ENCODE measurements at regions not wholly inside any gene's neighbourhood (a gene's known extent, or its start where the extent isn't known, plus 50 kb on each side); places are given as distances from the start of the nearest gene placed in this dataset.

- intact Hi-C loops (cut with micrococcal nuclease): no loop called here
- Mint-ChIP-seq H3K27me3 (ENCODE audit: low read depth in 2 of 2) (no peaks in the 10 kb centered on the region), H3K36me3 (no peaks in the 10 kb centered on the region), H3K4me1 (no peaks in the 10 kb centered on the region), H3K27ac (no peak overlapping the region), H3K4me3 (no peak overlapping the region), H3K9me3 (peaks cover 5 to 6% of the 10 kb centered on the region in 2 donors)
- no peak for DNase-seq
- peaks cover 3% of the 10 kb centered on the region for H3K9me3 ChIP-seq (ENCODE audit: control insufficient read depth, insufficient read depth, low read length)
- H3K4me3 ChIP-seq (ENCODE audit: low read length): no peak overlapping the region
- no peaks in the 10 kb centered on the region for H3K4me1 ChIP-seq (ENCODE audit: control insufficient read depth, insufficient read depth, low read length)
- H3K27me3 ChIP-seq (ENCODE audit: control insufficient read depth, insufficient read depth, low read length): no peaks in the 10 kb centered on the region
- H3K36me3 ChIP-seq (ENCODE audit: control insufficient read depth, insufficient read depth, low read length): no peaks in the 10 kb centered on the region
- TF ChIP-seq, protein P1, sequence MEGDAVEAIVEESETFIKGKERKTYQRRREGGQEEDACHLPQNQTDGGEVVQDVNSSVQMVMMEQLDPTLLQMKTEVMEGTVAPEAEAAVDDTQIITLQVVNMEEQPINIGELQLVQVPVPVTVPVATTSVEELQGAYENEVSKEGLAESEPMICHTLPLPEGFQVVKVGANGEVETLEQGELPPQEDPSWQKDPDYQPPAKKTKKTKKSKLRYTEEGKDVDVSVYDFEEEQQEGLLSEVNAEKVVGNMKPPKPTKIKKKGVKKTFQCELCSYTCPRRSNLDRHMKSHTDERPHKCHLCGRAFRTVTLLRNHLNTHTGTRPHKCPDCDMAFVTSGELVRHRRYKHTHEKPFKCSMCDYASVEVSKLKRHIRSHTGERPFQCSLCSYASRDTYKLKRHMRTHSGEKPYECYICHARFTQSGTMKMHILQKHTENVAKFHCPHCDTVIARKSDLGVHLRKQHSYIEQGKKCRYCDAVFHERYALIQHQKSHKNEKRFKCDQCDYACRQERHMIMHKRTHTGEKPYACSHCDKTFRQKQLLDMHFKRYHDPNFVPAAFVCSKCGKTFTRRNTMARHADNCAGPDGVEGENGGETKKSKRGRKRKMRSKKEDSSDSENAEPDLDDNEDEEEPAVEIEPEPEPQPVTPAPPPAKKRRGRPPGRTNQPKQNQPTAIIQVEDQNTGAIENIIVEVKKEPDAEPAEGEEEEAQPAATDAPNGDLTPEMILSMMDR (IDR thresholded peaks at IDR 0.05): no peak
- no peak for ATAC-seq
- no CpG with 5 or more reads among the region's 1 CpG for WGBS (ENCODE audit: insufficient coverage)
- no peak overlapping the region for H3K27ac ChIP-seq (ENCODE audit: low read length)
These were observed 651.7 kb upstream of the CCNG1 start for GRCh38 chr5:162785673-162786072.

GRCh38 chr5:162786234-162786633 is 651.2 kb upstream of the CCNG1 start:
- no peaks in the 10 kb centered on the region for H3K36me3 ChIP-seq (ENCODE audit: control insufficient read depth, insufficient read depth, low read length)
- no peaks in the 10 kb centered on the region for H3K27me3 ChIP-seq (ENCODE audit: control insufficient read depth, insufficient read depth, low read length)
- Mint-ChIP-seq H3K27me3 (ENCODE audit: low read depth in 2 of 2) (no peaks in the 10 kb centered on the region), H3K36me3 (no peaks in the 10 kb centered on the region), H3K27ac (no peak overlapping the region), H3K4me1 (no peaks in the 10 kb centered on the region), H3K9me3 (peaks cover 5 to 6% of the 10 kb centered on the region in 2 donors), H3K4me3 (no peak overlapping the region)
- ATAC-seq (no peak), DNase-seq (no peak)
- H3K9me3 ChIP-seq (ENCODE audit: control insufficient read depth, insufficient read depth, low read length): peaks cover 3% of the 10 kb centered on the region
- TF ChIP-seq, protein P1 (IDR thresholded peaks at IDR 0.05): no peak
- intact Hi-C loops (cut with micrococcal nuclease): no loop called here
- H3K4me3 ChIP-seq (ENCODE audit: low read length): no peak overlapping the region
- H3K27ac ChIP-seq (ENCODE audit: low read length): no peak overlapping the region
- no peaks in the 10 kb centered on the region for H3K4me1 ChIP-seq (ENCODE audit: control insufficient read depth, insufficient read depth, low read length)
- no CpG with 5 or more reads among the region's 1 CpG for WGBS (ENCODE audit: insufficient coverage)

DNA sequence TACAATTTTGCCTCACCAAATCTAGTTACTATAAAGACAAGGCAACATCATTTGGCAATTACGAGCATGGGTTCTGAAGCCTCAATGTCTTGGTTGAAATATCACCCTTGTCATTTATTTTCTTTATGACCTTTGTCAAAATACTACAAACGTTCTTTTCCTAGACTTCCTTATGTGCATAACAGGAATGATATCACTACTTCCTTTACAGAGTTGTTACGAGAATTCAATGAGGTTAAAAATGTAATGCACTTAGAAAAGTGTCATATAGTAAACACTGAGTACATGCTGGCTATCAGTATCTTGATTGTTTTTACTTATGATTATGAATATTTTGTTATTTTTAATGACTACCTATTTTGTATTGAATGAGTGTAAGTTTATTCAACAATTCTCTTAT is 640.9 kb upstream of the CCNG1 start:
- DNase-seq: no peak
- Histone ChIP-seq H3K27me3 (ENCODE audit: control insufficient read depth, insufficient read depth, low read length) (no peaks in the 10 kb centered on the region), H3K9me3 (ENCODE audit: control insufficient read depth, insufficient read depth, low read length) (peaks cover 6% of the 10 kb centered on the region), H3K27ac (ENCODE audit: low read length) (no peak overlapping the region), H3K4me3 (ENCODE audit: low read length) (no peak overlapping the region), H3K36me3 (ENCODE audit: control insufficient read depth, insufficient read depth, low read length) (no peaks in the 10 kb centered on the region), H3K4me1 (ENCODE audit: control insufficient read depth, insufficient read depth, low read length) (no peaks in the 10 kb centered on the region)
- no peaks in the 10 kb centered on the region for H3K27me3 Mint-ChIP-seq (ENCODE audit: low read depth in 2 of 2)
- intact Hi-C loops (cut with micrococcal nuclease): no loop called here
- ATAC-seq: no peak
- no peaks in the 10 kb centered on the region for H3K4me1 Mint-ChIP-seq
- TF ChIP-seq, protein P1 (IDR thresholded peaks at IDR 0.05): no peak
- peaks cover 13% of the 10 kb centered on the region for H3K36me3 Mint-ChIP-seq
- H3K4me3 Mint-ChIP-seq: no peak overlapping the region
- 31% methylated on average over 1 of the region's 3 CpGs for WGBS (ENCODE audit: insufficient coverage)
- peaks cover 5 to 22% of the 10 kb centered on the region in 2 donors for H3K9me3 Mint-ChIP-seq
- no peak overlapping the region for H3K27ac Mint-ChIP-seq

GRCh38 chr5:162800301-162800700 is 637.1 kb upstream of the CCNG1 start:
- intact Hi-C loops (cut with micrococcal nuclease): no loop called here

More at GRCh38 chr5:162800301-162800700, 637.1 kb upstream of the CCNG1 start:
- no peak for DNase-seq
- peaks cover 8 to 15% of the 10 kb centered on the region in 2 donors for H3K9me3 Mint-ChIP-seq
- no peaks in the 10 kb centered on the region for H3K4me1 ChIP-seq (ENCODE audit: control insufficient read depth, insufficient read depth, low read length)
- ATAC-seq: no peak
- H3K4me3 Mint-ChIP-seq: no peak overlapping the region
- no peaks in the 10 kb centered on the region for H3K4me1 Mint-ChIP-seq
- H3K36me3 ChIP-seq (ENCODE audit: control insufficient read depth, insufficient read depth, low read length): no peaks in the 10 kb centered on the region
- no peak overlapping the region for H3K27ac ChIP-seq (ENCODE audit: low read length)
- no peaks in the 10 kb centered on the region for H3K9me3 ChIP-seq (ENCODE audit: control insufficient read depth, insufficient read depth, low read length)
- H3K4me3 ChIP-seq (ENCODE audit: low read length): no peak overlapping the region
- WGBS (ENCODE audit: insufficient coverage): no CpG with 5 or more reads among the region's 1 CpG
- H3K36me3 Mint-ChIP-seq: peaks cover 13% of the 10 kb centered on the region
- TF ChIP-seq, protein P1 (IDR thresholded peaks at IDR 0.05): no peak
- no peaks in the 10 kb centered on the region for H3K27me3 Mint-ChIP-seq (ENCODE audit: low read depth in 2 of 2)
- no peak overlapping the region for H3K27ac Mint-ChIP-seq
- no peaks in the 10 kb centered on the region for H3K27me3 ChIP-seq (ENCODE audit: control insufficient read depth, insufficient read depth, low read length)

All from natural killer cell (primary cell).